IMR-90 (cell line): ENCODE measurements at regions not wholly inside any gene's neighbourhood (a gene's known extent, or its start where the extent isn't known, plus 50 kb on each side); places are given as distances from the start of the nearest gene placed in this dataset.
A peak's percentile ranks its signal among the peaks of the same experiment; 100 is the strongest.

Experiments
- ATAC-seq: fragments of 200-7000 bp; cut with Tn5 transposase; 2 replicates; pipeline ENCODE4 v1.9.1; 2020; ENCODE audit warnings: low read depth, mild to moderate bottlenecking, moderate library complexity
- BruUV-seq: library from RNA; stranded (reverse); fragments of 400-500 nt; replicated peaks from 2 replicates; lab custom pipeline; 2021; lab: Mats Ljungman, UMichigan
- CTCF ChIA-PET: fragments of 300-600 bp; formaldehyde crosslinking; extraction: SDS; loops from one replicate; lab custom pipeline; 2021; ENCODE audit warnings: antibody characterized with exemption; lab: Yijun Ruan, JAX
- POLR2A ChIA-PET: fragments of 300-600 bp; sonication (Branson Sonifier 250); formaldehyde crosslinking; loops from one replicate; lab custom pipeline; 2022; ENCODE audit warnings: antibody characterized with exemption; ENCODE audit not compliant: unreplicated experiment; lab: Charles Lee
- DNase-seq: peaks from one replicate; pipeline ENCODE4 v3.0.0; 2013
- H2AFZ ChIP-seq: replicated peaks from 2 replicates; pipeline ENCODE3; 2013; ENCODE audit warnings: low read length, mild to moderate bottlenecking; ENCODE audit not compliant: poor library complexity
- H2AK5ac ChIP-seq: 2 replicates; pipeline ENCODE4 v1.6.1; 2013; ENCODE audit warnings: low read depth, low read length, inconsistent platforms
- H2AK9ac ChIP-seq: replicated peaks from 2 replicates; pipeline ENCODE3; 2013; ENCODE audit warnings: mild to moderate bottlenecking, low read depth, low read length, moderate library complexity; ENCODE audit not compliant: poor library complexity
- H2BK120ac ChIP-seq: 2 replicates; pipeline ENCODE4 v1.6.1; 2013; ENCODE audit warnings: low read depth, low read length, inconsistent platforms
- H2BK15ac ChIP-seq: 3 replicates; pipeline ENCODE4 v1.6.1; 2013; ENCODE audit warnings: low read depth, low read length, inconsistent platforms
- H2BK20ac ChIP-seq: 2 replicates; pipeline ENCODE4 v1.6.1; 2013; ENCODE audit warnings: low read depth, mild to moderate bottlenecking, inconsistent platforms, low read length, moderate library complexity
- H2BK5ac ChIP-seq: 2 replicates; pipeline ENCODE4 v1.6.1; 2013; ENCODE audit warnings: mild to moderate bottlenecking, low read depth, low read length, inconsistent platforms; ENCODE audit not compliant: poor library complexity, severe bottlenecking
- H3K14ac ChIP-seq: replicated peaks from 2 replicates; pipeline ENCODE4 v1.6.1; 2013; ENCODE audit warnings: low read depth, low read length, inconsistent platforms
- H3K18ac ChIP-seq: 2 replicates; pipeline ENCODE4 v1.6.1; 2013; ENCODE audit warnings: low read depth, low read length, control low read depth
- H3K23ac ChIP-seq: 2 replicates; pipeline ENCODE4 v1.6.1; 2013; ENCODE audit warnings: low read depth, low read length, inconsistent platforms
- H3K27ac ChIP-seq: 2 replicates; pipeline ENCODE4 v1.5.1; 2013; ENCODE audit warnings: mild to moderate bottlenecking, control low read depth, low read length; ENCODE audit not compliant: insufficient read depth
- H3K27me3 ChIP-seq: 2 replicates; pipeline ENCODE4 v1.6.1; 2013; ENCODE audit warnings: low read length; ENCODE audit not compliant: control insufficient read depth, insufficient read depth
- H3K36me3 ChIP-seq: 2 replicates; pipeline ENCODE4 v1.6.1; 2013; ENCODE audit warnings: low read length, mixed read lengths; ENCODE audit not compliant: control insufficient read depth, insufficient read depth
- H3K4ac ChIP-seq: 2 replicates; pipeline ENCODE4 v1.6.1; 2013; ENCODE audit warnings: low read depth, low read length, inconsistent platforms
- H3K4me1 ChIP-seq: 2 replicates; pipeline ENCODE4 v1.6.1; 2013; ENCODE audit warnings: low read length, mixed read lengths; ENCODE audit not compliant: control insufficient read depth, insufficient read depth
- H3K4me2 ChIP-seq: 2 replicates; pipeline ENCODE4 v1.6.1; 2013; ENCODE audit warnings: low read depth, mild to moderate bottlenecking, control low read depth, low read length, moderate library complexity
- H3K4me3 ChIP-seq: 2 replicates; pipeline ENCODE4 v1.5.1; 2013; ENCODE audit warnings: low read depth, mild to moderate bottlenecking, control low read depth, low read length, moderate library complexity; ENCODE audit not compliant: insufficient read depth
- H3K56ac ChIP-seq: 2 replicates; pipeline ENCODE4 v1.6.1; 2013; ENCODE audit warnings: low read length, inconsistent platforms; ENCODE audit not compliant: insufficient read depth; ENCODE audit errors: extremely low read depth
- H3K79me1 ChIP-seq, 2 experiments: 2 replicates each; pipeline ENCODE4 v1.6.1; 2013; ENCODE audit warnings: low read length in 2 of 2, inconsistent platforms in 1 of 2, low read depth in 1 of 2
- H3K9ac ChIP-seq: 2 replicates; pipeline ENCODE4 v1.6.1; 2013; ENCODE audit warnings: low read depth, low read length, control low read depth
- H3K9me1 ChIP-seq: 2 replicates; pipeline ENCODE4 v1.6.1; 2013; ENCODE audit warnings: low read length, inconsistent platforms; ENCODE audit not compliant: insufficient read depth
- H3K9me3 ChIP-seq: 2 replicates; pipeline ENCODE4 v1.6.1; 2013; ENCODE audit warnings: low read length; ENCODE audit not compliant: control insufficient read depth, insufficient read depth
- H4K20me1 ChIP-seq: 2 replicates; pipeline ENCODE4 v1.6.1; 2013; ENCODE audit warnings: low read length, inconsistent platforms; ENCODE audit not compliant: insufficient read depth
- H4K5ac ChIP-seq: 2 replicates; pipeline ENCODE4 v1.6.1; 2013; ENCODE audit warnings: mild to moderate bottlenecking, low read depth, low read length, control low read depth
- H4K8ac ChIP-seq, 2 experiments: 2 replicates each; pipeline ENCODE4 v1.6.1; 2013; ENCODE audit warnings: low read depth in 2 of 2, low read length in 2 of 2, control low read depth in 1 of 2, inconsistent platforms in 1 of 2
- H4K91ac ChIP-seq: 2 replicates; pipeline ENCODE4 v1.6.1; 2013; ENCODE audit warnings: low read depth, low read length, inconsistent platforms; ENCODE audit not compliant: insufficient read depth
- CEBPB ChIP-seq: IDR thresholded peaks from 2 replicates; pipeline ENCODE4 v1.6.1; 2012; ENCODE audit warnings: low read depth, low read length, improper control_type of control experiment
- ELK1 ChIP-seq: fragments of 150-350 bp; IDR thresholded peaks from 2 replicates; pipeline ENCODE4 v1.6.1; 2016; ENCODE audit warnings: low read depth, mild to moderate bottlenecking, low read length, moderate library complexity, borderline replicate concordance
- FOS ChIP-seq: fragments of 150-350 bp; IDR thresholded peaks from 2 replicates; pipeline ENCODE4 v1.6.1; 2016; ENCODE audit warnings: low read depth, low read length
- MAFK ChIP-seq: IDR thresholded peaks from 2 replicates; pipeline ENCODE4 v1.6.1; 2012; ENCODE audit warnings: low read depth, low read length, improper control_type of control experiment
- MAZ ChIP-seq: IDR thresholded peaks from 2 replicates; pipeline ENCODE4 v1.6.1; 2012; ENCODE audit warnings: low read depth, mild to moderate bottlenecking, low read length, improper control_type of control experiment, moderate library complexity, borderline replicate concordance
- POLR2A ChIP-seq: IDR thresholded peaks from 2 replicates; pipeline ENCODE4 v1.6.1; 2012; ENCODE audit warnings: mild to moderate bottlenecking, low read depth, low read length
- RAD21 ChIP-seq: IDR thresholded peaks from 2 replicates; pipeline ENCODE4 v1.6.1; 2012; ENCODE audit warnings: low read length, improper control_type of control experiment
- RFX5 ChIP-seq: IDR thresholded peaks from 2 replicates; pipeline ENCODE4 v1.8.0; 2012; ENCODE audit warnings: low read depth, mild to moderate bottlenecking, low read length, moderate library complexity
- SMC3 ChIP-seq: fragments of 150-350 bp; IDR thresholded peaks from 2 replicates; pipeline ENCODE4 v1.6.1; 2016; ENCODE audit warnings: low read depth, mild to moderate bottlenecking, antibody characterized with exemption, low read length, moderate library complexity
- USF2 ChIP-seq: fragments of 150-350 bp; IDR thresholded peaks from 2 replicates; pipeline ENCODE4 v1.6.1; 2017; ENCODE audit warnings: mild to moderate bottlenecking, antibody characterized with exemption, low read length, low read depth
- dilution Hi-C: fragments of 300-500 bp; cut with HindIII; formaldehyde crosslinking; loops from one replicate; pipeline ENCODE4 v1.14.3; 2018; ENCODE audit warnings: low sequenced_read_pairs; ENCODE audit not compliant: unreplicated experiment
- in situ Hi-C: fragments of 300-500 bp; cut with MboI; formaldehyde crosslinking; loops from 3 replicates; pipeline ENCODE4 v1.14.3; 2019; ENCODE audit warnings: low sequenced_read_pairs, inconsistent platforms, mixed read lengths
- intact Hi-C: fragments of 100-400 bp; cut with micrococcal nuclease; formaldehyde crosslinking; loops from 2 replicates; pipeline ENCODE4 v1.10.0; 2022

- Histone ChIP-seq H3K9ac (no peak overlapping the region), H3K56ac (no peak overlapping the region), H2AFZ (no peak overlapping the region), H3K4me2 (no peak overlapping the region), H2AK5ac (no peak overlapping the region), H3K23ac (no peak overlapping the region), H2BK120ac (no peak overlapping the region), H3K4ac (no peak overlapping the region), H3K9me1 (peaks cover 2% of the 10 kb centered on the region; the same call in 1 of the 2 replicates), H3K18ac (no peak overlapping the region), H3K27ac (peak overlapping the region; percentile 37; the same call in 1 of the 2 replicates), H3K4me3 (no peak overlapping the region), H2BK15ac (no peak overlapping the region), H4K20me1 (no peaks in the 10 kb centered on the region), H4K8ac (no peak overlapping the region), H3K14ac (no peak overlapping the region), H3K9me3 (no peaks in the 10 kb centered on the region; the same call in 1 of the 2 replicates), H4K91ac (no peak overlapping the region), H2BK5ac (no peak overlapping the region), H3K27me3 (no peaks in the 10 kb centered on the region), H2AK9ac (no peak overlapping the region), H2BK20ac (no peak overlapping the region), H3K79me1 (no peaks in the 10 kb centered on the region), H3K36me3 (no peaks in the 10 kb centered on the region), H3K4me1 (peaks cover 4% of the 10 kb centered on the region), H4K5ac (no peak overlapping the region)
- peak; percentile 60 for DNase-seq
- BruUV-seq, result no TSS peak
- in situ Hi-C loops (no loop called here), dilution Hi-C loops (no loop called here), intact Hi-C loops (no loop called here)
- TF ChIP-seq FOS, result no peak
- no peak for TF ChIP-seq SMC3
- no peak; the same call in 1 of the 2 replicates for TF ChIP-seq CEBPB
- TF ChIP-seq ELK1, result no peak
- no peak for TF ChIP-seq RFX5
- TF ChIP-seq USF2, result no peak
- no peak for TF ChIP-seq RAD21
- TF ChIP-seq POLR2A, result no peak
- TF ChIP-seq MAZ, result no peak
- TF ChIP-seq MAFK, result no peak
- ChIA-PET POLR2A (no interaction called here), CTCF (interaction anchor here (1.1 kb wide), 1 partner anchor 204 kb away, joined by 3 read pairs; no protein-coding TSS in a partner anchor)
- ATAC-seq, result peak; percentile 98
These were observed 297.5 kb downstream of the HHIPL2 start for GRCh38 chr1:222250376-222250775.
